ENCODE measurements at regions not wholly inside any gene's neighbourhood (a gene's known extent, or its start where the extent isn't known, plus 50 kb on each side); places are given as distances from the start of the nearest gene placed in this dataset.
"Not testable (repeated sequence)": the region's sequence is repeated elsewhere in the genome, so short reads cannot be mapped to it uniquely, and the experiment has no call there.

- no peaks in the 10 kb centered on the region for H3K36me3 ChIP-seq
- DNase-seq, result no peak
- no peak overlapping the region for H3K4me3 ChIP-seq
- H3K4me1 ChIP-seq, result no peaks in the 10 kb centered on the region
- H3K9me3 ChIP-seq, result peaks cover 0 to 15% (median 5%) of the 10 kb centered on the region in 8 donors
- H3K27me3 ChIP-seq (replicated peaks in 1 of 7), result no peaks in the 10 kb centered on the region
- intact Hi-C loops (cut with DNase I; ENCODE audit: low total_unique reads), result no loop called here
- H3K27ac ChIP-seq, result no peak overlapping the region
- no peak for TF ChIP-seq CTCF (IDR thresholded peaks at IDR 0.05 in 8 of 11, conservative IDR thresholded peaks at IDR 0.05 in 3 of 11)
- TF ChIP-seq POLR2A (IDR thresholded peaks at IDR 0.05), result no peak
- TF ChIP-seq POLR2AphosphoS5 (IDR thresholded peaks at IDR 0.05), result no peak
Observed at GRCh38 chr3:158026236-158026635, 80.0 kb downstream of the SHOX2 start.

- 80 to 89% (median 82%) methylated on average over 7 to 14 of the region's 18 CpGs; no CpG with 5 or more reads in 1 of the 5 donors for WGBS, 5 donors
- H3K36me3 ChIP-seq; H3K4me3 ChIP-seq; DNase-seq; H3K27ac ChIP-seq; intact Hi-C loops (cut with DNase I; ENCODE audit: low total_unique reads); H3K4me1 ChIP-seq; H3K27me3 ChIP-seq (replicated peaks in 1 of 7): not testable (repeated sequence)
- peaks cover 0 to 17% (median 6%) of the 10 kb centered on the region in 8 donors for H3K9me3 ChIP-seq
Observed at GRCh38 chr3:158019897-158020296, 86.3 kb downstream of the SHOX2 start.

GRCh38 chr3:158018462-158018861, 87.8 kb downstream of the SHOX2 start:
- TF ChIP-seq CTCF (IDR thresholded peaks at IDR 0.05 in 8 of 11, conservative IDR thresholded peaks at IDR 0.05 in 3 of 11) (no peak), POLR2AphosphoS5 (IDR thresholded peaks at IDR 0.05) (no peak), POLR2A (IDR thresholded peaks at IDR 0.05) (no peak)
- H3K36me3 ChIP-seq, result no peaks in the 10 kb centered on the region
- no peak for DNase-seq
- H3K27me3 ChIP-seq (replicated peaks in 1 of 7), result no peaks in the 10 kb centered on the region
- intact Hi-C loops (cut with DNase I; ENCODE audit: low total_unique reads), result no loop called here
- no peaks in the 10 kb centered on the region for H3K4me1 ChIP-seq
- peaks cover 0 to 17% (median 6%) of the 10 kb centered on the region in 8 donors for H3K9me3 ChIP-seq
- no peak overlapping the region for H3K27ac ChIP-seq
- H3K4me3 ChIP-seq, result no peak overlapping the region
- 70 to 85% (median 80%) methylated on average over 1 of the region's 1 CpG for WGBS, 5 donors

- intact Hi-C loops (cut with DNase I; ENCODE audit: low total_unique reads), result no loop called here
- no peaks in the 10 kb centered on the region for H3K36me3 ChIP-seq
- no peaks in the 10 kb centered on the region for H3K4me1 ChIP-seq
- H3K27ac ChIP-seq, result no peak overlapping the region
- no peaks in the 10 kb centered on the region for H3K27me3 ChIP-seq (replicated peaks in 1 of 7)
- H3K4me3 ChIP-seq, result no peak overlapping the region
- TF ChIP-seq POLR2A (IDR thresholded peaks at IDR 0.05) (no peak), CTCF (IDR thresholded peaks at IDR 0.05 in 8 of 11, conservative IDR thresholded peaks at IDR 0.05 in 3 of 11) (no peak), POLR2AphosphoS5 (IDR thresholded peaks at IDR 0.05) (no peak)
- DNase-seq, result no peak
- H3K9me3 ChIP-seq, result peaks cover 0 to 37% (median 26%) of the 10 kb centered on the region in 8 donors
Observed at GRCh38 chr3:158012901-158013300, 93.3 kb downstream of the SHOX2 start.
